Right ventricle myocardium superior (tissue), 1 donor: ENCODE measurements at regions not wholly inside any gene's neighbourhood (a gene's known extent, or its start where the extent isn't known, plus 50 kb on each side); places are given as distances from the start of the nearest gene placed in this dataset.
"Not testable (repeated sequence)": the region's sequence is repeated elsewhere in the genome, so short reads cannot be mapped to it uniquely, and the experiment has no call there.

Source experiments
- ATAC-seq: fragments of 200-7000 bp; cut with Tn5 transposase; one replicate; pipeline ENCODE4 v1.9.1; 2020; ENCODE audit warnings: mild to moderate bottlenecking; ENCODE audit not compliant: poor library complexity
- DNase-seq: peaks from one replicate; pipeline ENCODE4 v3.0.0-alpha.2; 2020
- intact Hi-C: fragments of 100-400 bp; cut with DNase I; formaldehyde crosslinking; loops from one replicate; pipeline ENCODE4 v1.11.2; 2022
- donor health status: DM: no; HTN: yes; CAD: no; lungs with severe emphysema.

GRCh38 chr5:36417221-36417620, 115.5 kb upstream of the RANBP3L start:
- DNase-seq (no peak), ATAC-seq (peak; percentile 65)
- intact Hi-C loops = loop anchor here (5.0 to 10.0 kb wide), 2 partner anchors 90 to 188 kb away; partner anchors contain the start of gene SLC1A3

DNA sequence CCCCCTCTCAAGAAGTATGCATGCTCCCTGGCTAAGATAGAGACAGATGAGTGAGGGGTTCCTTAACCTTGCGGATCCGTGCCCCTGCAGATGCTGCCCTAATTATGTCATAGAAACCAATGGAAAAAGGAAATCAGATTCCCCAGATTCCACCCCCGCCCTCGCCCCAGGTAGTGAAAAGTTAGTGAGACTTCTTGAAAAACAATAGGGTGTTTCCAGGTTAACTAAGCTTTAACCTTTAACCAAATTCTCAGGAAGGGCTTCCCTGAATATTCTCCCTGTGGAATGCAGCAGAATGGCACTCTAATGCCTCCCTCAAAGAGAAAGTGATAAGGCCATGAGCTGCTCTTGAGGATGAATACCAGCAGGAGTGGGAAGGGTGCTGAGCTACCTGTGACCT, 116.0 kb upstream of the RANBP3L start:
- DNase-seq (no peak), ATAC-seq (no peak)
- intact Hi-C loops = loop anchor here (5.0 to 10.0 kb wide), 2 partner anchors 90 to 187 kb away; partner anchors contain the start of gene SLC1A3

- intact Hi-C loops = loop anchor here (5.0 to 10.0 kb wide), 2 partner anchors 89 to 186 kb away; partner anchors contain the start of gene SLC1A3
- DNase-seq (no peak), ATAC-seq (no peak)
Observed at GRCh38 chr5:36418152-36418979, 116.7 kb upstream of the RANBP3L start.

- intact Hi-C loops = no loop called here
- ATAC-seq = no peak
Observed at GRCh38 chr5:36421256-36421655, 119.6 kb upstream of the RANBP3L start.

GRCh38 chr5:36422952-36423351, 121.2 kb upstream of the RANBP3L start:
- intact Hi-C loops = no loop called here
- no peak for DNase-seq
- no peak for ATAC-seq

More at GRCh38 chr5:36421256-36421655, 119.6 kb upstream of the RANBP3L start:
- no peak for DNase-seq

GRCh38 chr5:36423578-36424307, 122.0 kb upstream of the RANBP3L start:
- intact Hi-C loops = no loop called here
- DNase-seq (no peak), ATAC-seq (no peak)

GRCh38 chr5:36426070-36426469, 124.4 kb upstream of the RANBP3L start:
- ATAC-seq, DNase-seq, intact Hi-C loops: not testable (repeated sequence)

DNA sequence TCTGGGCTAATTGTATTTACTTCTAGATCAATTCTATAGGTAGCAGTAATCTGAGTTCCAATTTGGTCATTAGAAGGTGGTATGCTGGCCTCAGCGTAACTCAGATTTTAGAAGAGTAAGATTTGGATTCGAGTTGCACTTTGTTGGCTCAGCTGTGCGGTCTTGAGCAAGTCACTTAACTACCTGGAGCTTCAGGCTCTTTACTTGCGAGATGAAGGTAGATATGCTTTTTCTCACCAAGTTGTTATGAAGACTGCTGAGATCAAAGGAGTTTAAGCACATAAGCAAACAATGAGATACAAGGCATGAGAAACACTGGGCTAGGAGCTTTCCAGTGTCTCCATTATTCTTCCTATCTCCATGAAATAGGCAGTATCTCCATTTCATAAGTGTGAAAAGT, 133.8 kb upstream of the RANBP3L start:
- intact Hi-C loops = no loop called here
- ATAC-seq (no peak), DNase-seq (no peak)

DNA sequence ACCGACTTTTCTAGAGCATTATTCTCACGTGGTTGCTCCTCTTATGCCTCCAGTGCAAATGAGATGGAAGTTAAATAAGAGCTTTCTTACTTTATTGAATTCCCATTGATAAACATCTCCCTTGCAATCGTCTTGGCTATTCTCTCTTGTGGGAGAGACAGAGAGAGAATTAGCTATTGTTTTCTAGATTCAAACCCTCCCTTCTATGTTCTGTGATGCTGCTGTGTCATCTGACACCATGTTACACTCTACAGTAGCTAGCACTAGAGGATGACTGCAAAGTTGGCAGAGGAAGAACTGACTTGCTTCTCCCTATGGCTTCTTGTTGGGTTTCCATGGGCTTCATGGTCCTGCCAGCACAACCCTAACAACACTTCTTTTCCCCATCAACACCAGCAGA, 134.6 kb upstream of the RANBP3L start:
- DNase-seq (no peak), ATAC-seq (no peak)
- intact Hi-C loops = no loop called here

DNA sequence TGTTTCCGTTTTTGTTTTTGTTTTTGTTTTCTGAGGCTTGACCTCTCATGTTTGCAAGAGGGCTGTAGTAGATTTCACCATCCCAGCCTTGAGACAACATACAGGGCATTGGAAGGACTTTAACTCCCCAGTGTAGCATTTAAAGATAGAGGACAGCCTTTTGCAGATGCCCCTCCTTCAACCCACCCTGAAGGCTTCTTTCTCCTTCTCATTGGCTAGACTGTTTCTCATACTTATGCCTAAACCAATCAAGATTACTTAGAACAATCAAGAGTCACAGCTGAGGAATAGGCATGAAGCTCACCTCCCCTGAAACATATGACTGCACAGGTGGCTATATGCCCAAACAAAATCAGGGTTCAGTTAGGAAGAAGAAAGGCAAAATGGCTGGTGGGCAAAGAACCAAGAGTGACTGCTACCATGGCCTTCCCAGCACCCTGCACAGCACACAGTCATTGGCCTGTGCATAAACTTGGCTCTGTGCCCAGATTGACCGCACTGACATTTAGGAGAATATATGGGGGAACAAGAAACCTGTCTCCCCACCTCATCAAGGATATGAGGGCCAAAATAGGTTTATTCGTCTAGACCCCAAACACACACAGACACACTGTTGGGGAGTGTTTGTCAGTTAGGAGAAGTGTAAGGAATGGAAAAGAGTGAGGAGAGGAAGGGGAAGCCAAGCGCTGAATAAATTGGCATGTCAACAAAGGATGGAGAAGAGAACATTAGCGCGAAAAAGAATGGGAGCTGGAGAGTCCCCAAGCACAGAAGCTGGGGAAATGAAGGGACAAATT, 137.3 kb upstream of the RANBP3L start:
- no peak for ATAC-seq
- intact Hi-C loops = no loop called here

DNA sequence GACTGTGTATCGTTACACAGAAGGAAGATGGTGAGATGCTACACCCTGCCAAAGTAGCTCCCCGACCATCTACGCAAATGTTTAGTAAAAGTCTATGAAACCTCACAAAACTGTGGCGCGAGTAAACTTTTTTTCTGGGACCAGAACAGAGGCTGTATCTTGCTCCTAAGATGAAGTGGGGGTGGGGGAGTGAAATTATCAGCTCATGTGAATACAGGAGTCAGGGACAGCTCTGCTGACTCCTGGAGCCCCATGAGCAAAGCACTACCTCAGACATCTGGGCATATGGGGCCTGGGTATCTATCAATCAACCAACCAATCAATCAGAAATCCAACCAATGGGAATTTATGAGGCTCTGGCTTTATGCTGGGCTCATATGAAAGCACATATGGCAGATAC, 138.6 kb upstream of the RANBP3L start:
- ATAC-seq (no peak), DNase-seq (no peak)
- intact Hi-C loops = no loop called here

More for the DNA sequence above, 137.3 kb upstream of the RANBP3L start:
- no peak for DNase-seq

GRCh38 chr5:36441280-36441679, 139.6 kb upstream of the RANBP3L start:
- intact Hi-C loops = no loop called here
- DNase-seq = no peak
- ATAC-seq = no peak

- no peak for ATAC-seq
- intact Hi-C loops = no loop called here
- DNase-seq = no peak
Observed at GRCh38 chr5:36442352-36442751, 140.7 kb upstream of the RANBP3L start.

- intact Hi-C loops = no loop called here
- ATAC-seq = no peak
- DNase-seq = no peak
Observed at GRCh38 chr5:36442796-36443195, 141.1 kb upstream of the RANBP3L start.

GRCh38 chr5:36443941-36444340, 142.2 kb upstream of the RANBP3L start:
- no peak for DNase-seq
- no peak for ATAC-seq
- intact Hi-C loops = no loop called here

DNA sequence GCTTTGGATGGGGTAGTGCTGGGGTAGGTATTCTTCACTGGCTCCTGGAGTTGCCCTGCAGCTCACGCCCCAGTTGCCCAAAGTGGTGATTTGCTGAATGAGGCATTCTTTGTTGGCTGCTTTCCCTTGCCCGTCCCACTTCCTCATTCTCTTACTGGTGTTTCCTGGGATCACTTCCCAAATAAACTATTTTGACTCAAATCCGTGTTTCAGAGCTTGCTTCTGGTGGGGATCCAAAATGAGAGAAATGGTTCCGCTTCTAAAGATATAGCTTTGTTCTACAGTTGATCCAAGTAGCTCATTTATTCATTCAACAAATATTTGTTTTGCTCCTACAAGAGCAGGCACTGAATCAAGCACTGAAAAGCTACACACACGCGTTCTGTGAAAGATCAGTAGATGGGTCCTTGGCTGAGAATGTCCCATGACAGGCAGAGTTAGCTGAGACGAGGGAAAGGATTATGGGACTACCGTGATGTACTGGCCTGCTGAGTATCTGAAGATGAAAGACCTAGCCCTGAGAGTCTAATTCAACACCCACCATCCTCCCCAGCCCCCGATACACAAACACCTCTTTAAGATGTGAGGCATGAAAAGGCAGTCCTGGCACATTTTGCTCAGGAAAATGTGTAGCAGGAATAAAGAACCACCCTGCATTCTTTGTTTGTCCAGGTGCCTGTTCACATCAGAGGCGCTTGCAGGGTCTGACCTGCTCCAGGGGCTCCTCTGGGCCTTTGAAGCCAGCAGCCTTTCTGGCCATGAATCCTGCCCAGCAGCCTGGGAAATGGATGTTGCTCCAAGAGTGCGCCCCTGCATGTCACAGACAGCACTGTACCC, 143.1 kb upstream of the RANBP3L start:
- intact Hi-C loops = no loop called here
- ATAC-seq = peak; percentile 56
- peak; percentile 57 for DNase-seq

DNA sequence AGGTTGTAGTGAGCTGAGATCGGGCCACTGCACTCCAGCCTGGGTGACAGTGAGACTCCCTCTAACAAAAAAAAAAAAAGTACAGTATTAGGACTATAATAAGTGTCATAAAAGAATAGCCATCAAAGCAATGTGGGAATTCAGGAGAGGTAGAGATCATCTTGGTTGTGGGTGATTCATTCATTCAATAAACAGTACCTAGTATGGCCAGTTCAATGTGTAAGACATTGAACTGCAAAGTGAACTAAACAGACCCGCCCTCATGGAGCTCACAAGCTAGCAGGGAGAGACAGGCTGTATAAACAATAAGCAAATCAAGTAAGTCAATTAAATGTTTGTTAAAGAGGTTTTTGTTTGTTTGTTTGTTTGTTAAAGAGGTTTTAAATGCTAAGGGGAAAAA, 146.1 kb upstream of the RANBP3L start:
- ATAC-seq (no peak), DNase-seq (no peak)
- intact Hi-C loops = no loop called here
